Subcutaneous abdominal adipose tissue (tissue), 5 donors: ENCODE measurements at regions not wholly inside any gene's neighbourhood (a gene's known extent, or its start where the extent isn't known, plus 50 kb on each side); places are given as distances from the start of the nearest gene placed in this dataset.

Experiments
- H3K27ac ChIP-seq: one replicate; pipeline ENCODE4 v1.7.0; 2013; ENCODE audit warnings: low read depth, mild to moderate bottlenecking, inconsistent platforms, low read length, moderate library complexity
- H3K27me3 ChIP-seq, 5 donors: one replicate each; pipeline ENCODE4 v1.7.0; 2013; ENCODE audit warnings: low read length in 5 of 5, inconsistent platforms in 1 of 5; ENCODE audit not compliant: control insufficient read depth in 5 of 5, insufficient read depth in 4 of 5
- H3K36me3 ChIP-seq, 5 donors: one replicate each; pipeline ENCODE4 v1.7.0; 2013; ENCODE audit warnings: low read length in 5 of 5; ENCODE audit not compliant: control insufficient read depth in 5 of 5, insufficient read depth in 5 of 5
- H3K4me1 ChIP-seq, 5 donors: one replicate each; pipeline ENCODE4 v1.7.0; 2013; ENCODE audit warnings: low read length in 5 of 5, mild to moderate bottlenecking in 3 of 5, moderate library complexity in 1 of 5; ENCODE audit not compliant: control insufficient read depth in 5 of 5, insufficient read depth in 5 of 5
- H3K4me3 ChIP-seq, 5 donors: one replicate each; pipeline ENCODE4 v1.7.0; 2013; ENCODE audit warnings: low read length in 5 of 5, low read depth in 1 of 5
- H3K9ac ChIP-seq, 5 donors: one replicate each; pipeline ENCODE4 v1.7.0; 2013; ENCODE audit warnings: low read length in 5 of 5, mild to moderate bottlenecking in 4 of 5, moderate library complexity in 3 of 5
- H3K9me3 ChIP-seq, 5 donors: one replicate each; pipeline ENCODE4 v1.7.0; 2013; ENCODE audit warnings: low read length in 5 of 5; ENCODE audit not compliant: control insufficient read depth in 5 of 5
- donor health status: healthy.
- donor health status: healthy.
- donor health status: healthy.
- donor health status: healthy.
- donor health status: healthy.

DNA sequence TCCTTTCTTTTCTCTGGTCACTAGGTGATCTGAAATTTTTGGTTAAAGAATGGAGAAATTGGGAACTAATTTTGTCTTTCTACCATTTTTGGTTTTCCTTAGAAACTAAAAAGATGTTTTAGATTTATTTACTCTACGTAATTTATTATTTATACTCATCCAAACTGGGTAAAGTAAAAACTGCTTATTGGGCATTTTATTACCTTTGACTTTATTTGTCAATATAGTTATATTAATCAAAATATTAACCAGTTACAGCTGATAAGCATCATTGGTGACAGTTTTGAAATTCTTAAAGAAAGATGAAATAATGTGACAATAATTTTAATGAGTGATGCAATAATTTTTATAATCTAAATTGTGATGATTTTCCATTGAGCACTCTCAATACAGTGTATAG lies 502.0 kb upstream of the RAG2 start:
- no peaks in the 10 kb centered on the region for H3K9me3 ChIP-seq
- H3K4me1 ChIP-seq, result no peaks in the 10 kb centered on the region
- no peaks in the 10 kb centered on the region for H3K36me3 ChIP-seq
- H3K4me3 ChIP-seq, result no peak overlapping the region
- H3K27me3 ChIP-seq, result no peaks in the 10 kb centered on the region
- H3K27ac ChIP-seq, result no peak overlapping the region
- no peak overlapping the region for H3K9ac ChIP-seq

DNA sequence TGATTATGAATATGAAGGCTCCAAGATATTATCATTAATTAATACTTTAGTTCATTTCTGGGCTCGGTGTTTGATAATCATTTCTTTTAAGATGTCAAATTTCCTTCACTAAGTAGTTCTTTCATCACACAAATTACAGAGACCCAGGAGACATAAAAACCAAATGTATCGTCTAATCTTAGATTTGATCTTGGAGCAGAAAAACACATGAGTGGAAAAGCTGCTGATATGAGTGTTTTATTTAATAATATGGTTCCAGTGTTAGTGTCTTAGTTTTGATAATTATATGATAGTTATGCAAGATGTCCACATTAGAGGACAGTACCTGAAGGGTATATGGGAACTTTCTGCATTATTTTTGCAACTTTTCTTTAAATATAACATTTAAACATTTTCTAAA lies 494.5 kb upstream of the RAG2 start:
- Histone ChIP-seq H3K36me3 (no peaks in the 10 kb centered on the region), H3K4me3 (no peak overlapping the region), H3K27me3 (no peaks in the 10 kb centered on the region), H3K9ac (no peak overlapping the region), H3K4me1 (no peaks in the 10 kb centered on the region), H3K27ac (no peak overlapping the region), H3K9me3 (no peaks in the 10 kb centered on the region)

DNA sequence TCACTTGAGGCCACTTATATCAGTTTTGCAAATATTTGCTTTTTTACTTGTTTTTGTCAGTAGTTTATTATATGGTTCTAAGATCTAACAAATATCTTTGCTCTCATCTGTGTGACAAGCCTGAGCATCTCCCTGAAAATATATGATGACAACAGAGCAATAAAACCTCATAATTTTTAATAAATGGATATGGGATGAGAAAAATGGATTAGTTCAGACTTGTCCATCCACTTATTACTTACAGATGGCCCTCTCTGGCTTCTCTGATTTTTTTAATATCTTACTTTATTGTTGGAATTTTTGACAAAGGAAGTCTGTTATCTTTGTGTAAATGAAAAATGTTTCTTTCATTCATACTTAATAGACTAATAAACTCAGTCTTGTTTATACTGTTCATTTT lies 491.4 kb upstream of the RAG2 start:
- no peak overlapping the region for H3K27ac ChIP-seq
- H3K9me3 ChIP-seq, result no peaks in the 10 kb centered on the region
- no peaks in the 10 kb centered on the region for H3K4me1 ChIP-seq
- no peaks in the 10 kb centered on the region for H3K36me3 ChIP-seq
- no peak overlapping the region for H3K4me3 ChIP-seq
- no peaks in the 10 kb centered on the region for H3K27me3 ChIP-seq
- no peak overlapping the region for H3K9ac ChIP-seq

DNA sequence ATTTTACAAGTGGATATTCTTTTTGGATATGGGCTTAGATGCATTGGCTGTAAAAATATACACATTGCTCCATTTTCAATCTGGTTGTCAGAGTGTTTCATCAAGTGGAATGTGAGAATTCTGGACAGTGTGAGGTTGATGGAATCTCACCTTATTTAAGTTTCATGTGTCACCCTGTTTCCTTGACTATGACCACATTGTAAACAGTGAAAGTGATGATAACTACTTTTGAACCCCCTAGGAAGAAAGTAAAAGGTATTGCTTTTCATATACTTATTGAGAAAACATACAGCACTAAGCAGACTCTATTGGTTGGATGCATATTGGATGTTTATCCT lies 490.5 kb upstream of the RAG2 start:
- Histone ChIP-seq H3K9ac (no peak overlapping the region), H3K4me3 (no peak overlapping the region), H3K36me3 (no peaks in the 10 kb centered on the region)

DNA sequence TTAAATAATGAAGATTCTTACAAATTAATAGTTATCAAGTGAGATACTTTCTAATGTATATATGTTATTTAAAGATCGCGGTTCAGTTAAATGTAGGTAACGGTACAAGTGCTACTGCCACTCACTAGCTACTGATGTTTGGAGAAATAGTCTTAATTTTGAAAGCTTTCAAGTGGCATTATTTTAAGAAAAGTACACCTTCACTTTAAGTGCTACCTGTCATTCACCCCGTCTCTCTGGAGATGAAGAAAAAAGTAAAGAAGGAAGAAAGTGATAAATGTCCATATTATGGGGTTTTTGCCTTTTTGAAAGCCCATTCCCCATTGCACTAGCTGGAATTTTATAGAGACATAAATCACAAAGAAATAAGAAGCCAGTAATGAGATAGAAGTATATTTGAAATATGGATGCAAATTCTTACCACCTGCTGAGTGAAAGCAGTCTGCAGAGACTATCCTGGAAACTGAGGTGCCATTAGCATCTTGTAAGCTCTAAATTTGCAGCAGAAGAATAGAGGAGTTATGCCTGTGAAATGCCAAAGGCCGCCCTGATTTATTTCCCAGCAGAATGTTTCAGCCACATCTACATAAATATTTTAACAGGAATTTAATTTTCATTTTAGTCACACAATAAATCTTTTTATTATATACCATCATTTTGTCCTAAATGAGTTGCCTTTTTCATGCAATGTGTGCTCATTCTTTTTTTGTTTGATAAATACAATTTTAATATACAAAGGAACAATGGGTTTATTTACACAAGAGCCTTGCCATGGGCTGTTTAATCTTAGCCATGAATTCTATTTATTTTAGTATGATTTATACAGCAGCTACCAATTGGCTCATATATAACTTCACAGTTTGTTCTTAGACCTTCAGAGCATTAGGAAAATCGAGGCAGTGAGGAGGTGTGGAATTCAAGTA lies 489.9 kb upstream of the RAG2 start:
- Histone ChIP-seq H3K36me3 (no peaks in the 10 kb centered on the region), H3K27me3 (no peaks in the 10 kb centered on the region), H3K4me3 (no peak overlapping the region), H3K9me3 (no peaks in the 10 kb centered on the region), H3K4me1 (no peaks in the 10 kb centered on the region), H3K9ac (no peak overlapping the region), H3K27ac (no peak overlapping the region)

More for the DNA sequence above, 490.5 kb upstream of the RAG2 start:
- H3K9me3 ChIP-seq, result no peaks in the 10 kb centered on the region
- no peaks in the 10 kb centered on the region for H3K27me3 ChIP-seq
- H3K4me1 ChIP-seq, result no peaks in the 10 kb centered on the region
- no peak overlapping the region for H3K27ac ChIP-seq

DNA sequence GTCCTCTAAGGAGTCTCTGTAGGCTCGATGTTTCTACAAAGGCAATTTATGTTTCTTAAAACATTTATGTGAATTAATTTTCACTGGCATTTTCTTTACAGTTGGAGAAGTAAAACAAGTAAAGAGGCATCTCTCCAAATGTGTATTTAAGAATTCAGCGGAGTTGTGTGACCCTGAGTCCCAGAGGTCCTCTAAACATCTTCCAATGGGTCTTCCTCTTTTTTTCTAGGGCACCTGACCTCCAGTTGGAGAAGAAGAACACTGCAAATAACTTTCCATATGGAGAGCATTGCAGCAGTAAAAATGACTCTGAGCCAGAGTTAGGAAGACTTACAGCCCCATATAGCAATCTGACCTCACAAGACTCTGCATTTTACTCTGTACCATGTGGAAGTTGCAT lies 480.5 kb upstream of the RAG2 start:
- Histone ChIP-seq H3K4me3 (no peak overlapping the region), H3K9me3 (no peaks in the 10 kb centered on the region), H3K4me1 (no peaks in the 10 kb centered on the region)

DNA sequence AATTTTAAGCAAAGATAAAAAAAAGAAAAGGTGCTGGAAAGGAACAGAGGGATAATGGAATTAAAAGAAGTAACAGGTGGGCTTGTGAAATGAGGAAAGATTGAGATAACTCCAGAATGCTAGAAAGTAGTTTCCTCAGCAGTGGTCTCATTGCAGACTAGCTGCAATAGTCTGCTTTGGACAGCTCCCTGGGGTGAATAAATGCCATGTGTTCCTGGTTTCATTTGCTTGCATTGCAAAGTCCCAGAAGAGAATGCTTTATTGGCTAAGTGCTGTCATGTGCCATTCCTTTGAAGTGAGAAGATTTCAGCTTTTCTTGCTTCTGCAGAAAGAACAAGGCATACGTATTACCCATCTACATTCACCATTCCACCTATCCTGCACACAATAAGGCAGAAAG lies 478.8 kb upstream of the RAG2 start:
- H3K9ac ChIP-seq, result no peak overlapping the region
- H3K27ac ChIP-seq, result no peak overlapping the region
- no peaks in the 10 kb centered on the region for H3K36me3 ChIP-seq
- no peaks in the 10 kb centered on the region for H3K27me3 ChIP-seq
- H3K9me3 ChIP-seq, result no peaks in the 10 kb centered on the region
- H3K4me3 ChIP-seq, result no peak overlapping the region
- H3K4me1 ChIP-seq, result no peaks in the 10 kb centered on the region

More for the DNA sequence above, 480.5 kb upstream of the RAG2 start:
- Histone ChIP-seq H3K27ac (no peak overlapping the region), H3K27me3 (no peaks in the 10 kb centered on the region), H3K9ac (no peak overlapping the region), H3K36me3 (no peaks in the 10 kb centered on the region)

DNA sequence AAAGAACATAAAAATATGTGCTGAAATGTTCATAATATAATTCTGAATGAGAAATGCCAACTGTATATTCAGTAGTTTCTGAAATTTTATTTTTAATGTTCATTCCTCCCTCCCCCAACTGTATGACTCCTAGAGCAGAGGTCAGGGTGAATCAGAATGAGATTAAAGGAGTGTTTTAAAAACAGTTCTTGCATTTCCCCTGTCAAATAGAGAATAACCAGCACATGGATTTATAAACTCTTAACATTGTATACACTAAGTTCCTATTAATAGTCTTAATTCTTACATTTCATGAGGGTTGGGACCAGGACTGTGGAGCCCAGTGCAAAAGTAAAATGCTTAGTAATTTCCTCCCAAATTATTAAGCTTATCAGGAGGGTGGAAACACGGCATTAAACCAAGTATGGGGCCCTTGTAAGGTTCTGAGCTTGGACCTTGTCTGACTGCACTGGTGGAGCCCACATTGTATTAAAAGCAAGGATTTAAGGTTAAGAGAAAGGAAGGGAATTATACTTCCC lies 474.6 kb upstream of the RAG2 start:
- no peak overlapping the region for H3K9ac ChIP-seq
- no peak overlapping the region for H3K4me3 ChIP-seq
- H3K36me3 ChIP-seq, result no peaks in the 10 kb centered on the region
- H3K9me3 ChIP-seq, result no peaks in the 10 kb centered on the region
- no peaks in the 10 kb centered on the region for H3K4me1 ChIP-seq
- no peaks in the 10 kb centered on the region for H3K27me3 ChIP-seq
- no peak overlapping the region for H3K27ac ChIP-seq

DNA sequence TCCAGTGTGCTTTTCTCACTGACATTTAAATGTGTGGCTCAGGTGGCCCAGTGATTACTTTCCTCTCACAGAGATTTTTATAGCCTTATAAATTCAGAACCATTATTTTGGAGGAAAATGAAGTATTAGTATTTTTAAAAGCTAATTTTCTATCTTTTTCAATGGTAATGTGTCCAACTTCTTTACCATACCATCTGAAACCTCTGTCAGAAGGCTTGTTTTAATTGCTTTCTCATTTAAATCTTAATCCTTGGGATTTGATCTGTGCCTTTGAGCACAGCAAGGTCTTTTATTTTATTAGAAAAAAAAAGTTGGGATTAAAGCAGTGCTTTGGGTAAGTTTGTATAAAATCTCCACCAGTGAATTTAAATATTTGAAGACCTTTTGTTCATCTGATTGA lies 452.3 kb upstream of the RAG2 start:
- Histone ChIP-seq H3K9me3 (no peaks in the 10 kb centered on the region), H3K9ac (no peak overlapping the region), H3K4me3 (no peak overlapping the region), H3K4me1 (no peaks in the 10 kb centered on the region), H3K27ac (no peak overlapping the region), H3K36me3 (no peaks in the 10 kb centered on the region), H3K27me3 (no peaks in the 10 kb centered on the region)

DNA sequence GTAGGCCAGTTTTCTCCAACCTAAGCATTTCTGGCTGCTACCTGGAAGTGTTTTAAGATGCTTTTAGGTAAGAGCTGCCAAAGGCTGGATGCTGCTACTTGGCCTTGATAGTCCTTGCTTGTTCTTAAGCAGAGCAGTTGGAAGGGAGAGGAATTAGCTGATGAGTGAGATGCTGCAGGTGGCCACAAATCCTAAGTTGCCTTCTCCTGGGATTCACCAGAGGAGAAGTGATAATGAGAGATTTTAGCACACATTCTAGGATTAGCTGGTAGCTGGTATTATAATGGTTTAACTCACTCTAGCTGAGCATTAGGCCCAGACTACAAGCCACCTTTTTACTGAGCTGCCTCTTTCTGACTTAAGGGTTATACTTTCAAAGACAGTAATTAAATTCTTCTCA lies 442.9 kb upstream of the RAG2 start:
- Histone ChIP-seq H3K4me1 (no peaks in the 10 kb centered on the region), H3K9ac (no peak overlapping the region), H3K9me3 (no peaks in the 10 kb centered on the region), H3K36me3 (no peaks in the 10 kb centered on the region), H3K27ac (no peak overlapping the region), H3K27me3 (no peaks in the 10 kb centered on the region), H3K4me3 (no peak overlapping the region)
